ENCODE measurements at regions not wholly inside any gene's neighbourhood (a gene's known extent, or its start where the extent isn't known, plus 50 kb on each side); places are given as distances from the start of the nearest gene placed in this dataset.

DNA sequence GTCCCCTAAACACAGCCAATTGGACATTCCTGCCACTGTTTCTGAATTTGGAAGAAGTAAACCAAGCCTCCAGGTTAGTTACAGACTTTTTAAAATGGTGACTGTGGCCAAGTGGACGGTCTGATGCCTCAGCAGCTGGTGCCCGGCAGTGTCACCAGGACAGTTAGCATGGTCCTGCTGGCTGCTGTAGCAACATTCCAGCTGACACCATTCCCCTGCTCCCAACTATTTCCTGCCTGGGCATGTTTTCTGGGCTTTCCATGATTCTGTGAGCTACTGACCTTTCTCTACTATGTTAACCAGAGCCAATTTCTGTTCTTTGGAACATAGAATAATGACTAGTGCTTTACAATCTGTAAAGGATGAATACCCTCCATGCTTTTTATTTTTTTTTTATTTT is 95.0 kb downstream of the TLR5 start:
- no peak for DNase-seq (ENCODE audit: low read depth, low spot score)

DNA sequence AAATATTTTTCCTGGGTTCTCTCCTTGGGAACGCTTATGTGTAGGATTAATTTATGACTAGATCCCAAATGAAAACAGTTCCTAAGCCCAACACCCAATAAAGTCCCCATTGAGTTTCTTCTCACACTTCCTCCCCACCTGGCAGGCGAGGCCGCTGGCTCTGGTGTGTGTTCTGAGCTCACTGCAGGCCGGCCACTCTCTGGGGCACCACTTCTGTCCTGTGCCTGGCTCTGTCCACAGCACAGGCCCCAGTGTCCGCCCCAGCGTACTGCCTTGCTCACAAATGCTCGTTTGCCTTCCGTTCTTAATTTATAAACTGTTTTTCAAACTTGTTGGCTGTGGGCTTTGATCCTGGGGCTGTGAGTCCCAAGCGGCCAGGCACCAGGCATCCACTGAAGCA is 90.6 kb downstream of the TLR5 start:
- DNase-seq (ENCODE audit: low read depth, low spot score) = no peak

DNA sequence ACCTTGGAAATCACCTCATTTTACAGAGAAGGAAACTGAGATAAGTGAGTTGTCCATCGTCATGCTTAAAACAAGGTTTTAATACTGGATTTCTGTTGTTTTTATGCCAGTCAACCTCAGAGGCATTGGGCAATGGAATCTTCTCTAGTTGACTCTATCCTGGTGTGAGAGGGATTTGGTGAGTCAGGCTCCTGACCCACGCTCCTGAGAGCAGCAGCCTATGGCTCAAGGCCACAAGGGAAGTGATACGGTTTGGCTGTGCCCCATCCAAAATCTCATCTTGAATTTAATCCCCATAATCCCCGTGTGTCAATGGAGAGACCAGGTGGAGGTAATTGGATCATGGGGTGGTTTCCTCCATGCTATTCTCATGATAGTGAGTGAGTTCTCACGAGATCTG is 90.1 kb downstream of the TLR5 start:
- DNase-seq (ENCODE audit: low read depth, low spot score) = no peak

- DNase-seq (ENCODE audit: low read depth, low spot score) = no peak
Measured at GRCh38 chr1:223056802-223057201, 86.2 kb downstream of the TLR5 start.

DNA sequence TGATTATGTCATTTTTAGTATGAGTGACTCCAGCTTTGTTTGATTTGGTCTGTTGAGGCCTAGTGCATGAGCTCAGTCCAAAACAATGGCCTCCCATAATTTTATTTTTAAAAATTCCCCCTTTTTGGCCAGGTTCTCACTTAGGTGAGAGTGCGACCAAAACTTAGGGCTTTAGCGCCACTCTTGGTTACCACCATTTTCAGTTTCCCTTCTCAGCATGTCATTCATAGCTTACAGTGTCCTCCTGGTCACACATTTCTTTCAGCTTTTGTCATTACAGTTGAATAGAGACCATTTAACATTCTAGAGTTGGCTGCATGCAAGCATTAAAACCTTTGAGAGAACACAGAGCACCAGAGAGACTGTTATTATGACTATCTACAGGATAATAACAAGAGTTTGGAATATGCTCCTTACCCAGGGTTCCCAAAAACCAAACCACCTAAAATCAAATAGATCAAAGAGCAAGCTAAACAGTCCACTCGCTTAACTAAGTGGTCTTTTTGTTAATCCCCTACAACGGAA is 85.4 kb downstream of the TLR5 start:
- no peak for DNase-seq (ENCODE audit: low read depth, low spot score)
